ENCODE measurements at regions not wholly inside any gene's neighbourhood (a gene's known extent, or its start where the extent isn't known, plus 50 kb on each side); places are given as distances from the start of the nearest gene placed in this dataset.
"Not testable (repeated sequence)": the region's sequence is repeated elsewhere in the genome, so short reads cannot be mapped to it uniquely, and the experiment has no call there.

- TF ChIP-seq CTCF, MAX (IDR thresholded peaks at IDR 0.05; ENCODE audit: low read depth, low read length): not testable (repeated sequence)
Observed at GRCh38 chr3:20238199-20238598, 52.2 kb upstream of the SGO1 start.

Measured in NB4 (cell line).